ENCODE measurements at regions not wholly inside any gene's neighbourhood (a gene's known extent, or its start where the extent isn't known, plus 50 kb on each side); places are given as distances from the start of the nearest gene placed in this dataset.
A peak's percentile ranks its signal among the peaks of the same experiment; 100 is the strongest.

- no peaks in the 10 kb centered on the region for H3K9me3 ChIP-seq (replicated peaks; ENCODE audit: low read length)
- H3K4me3 ChIP-seq (ENCODE audit: low read length) = no peak overlapping the region
- H3K36me3 ChIP-seq (ENCODE audit: insufficient read depth, low read length) = no peaks in the 10 kb centered on the region
- no peaks in the 10 kb centered on the region for H3K27me3 ChIP-seq (ENCODE audit: control insufficient read depth, insufficient read depth, low read length)
- H3K4me1 ChIP-seq (ENCODE audit: control insufficient read depth, insufficient read depth, low read length) = peaks cover 37% of the 10 kb centered on the region
- H3K4me2 ChIP-seq (ENCODE audit: low read length) = no peak overlapping the region
- peak overlapping the region; percentile 24 for H3K9ac ChIP-seq (ENCODE audit: low read depth, low read length)
These were observed 219.9 kb upstream of the NREP start for GRCh38 chr5:111976705-111977435.

GRCh38 chr5:111975133-111975532, 218.1 kb upstream of the NREP start:
- H3K4me3 ChIP-seq (ENCODE audit: low read length) = no peak overlapping the region
- no peaks in the 10 kb centered on the region for H3K27me3 ChIP-seq (ENCODE audit: control insufficient read depth, insufficient read depth, low read length)
- no peaks in the 10 kb centered on the region for H3K9me3 ChIP-seq (replicated peaks; ENCODE audit: low read length)
- H3K4me2 ChIP-seq (ENCODE audit: low read length) = no peak overlapping the region
- H3K9ac ChIP-seq (ENCODE audit: low read depth, low read length) = no peak overlapping the region
- peaks cover 37% of the 10 kb centered on the region for H3K4me1 ChIP-seq (ENCODE audit: control insufficient read depth, insufficient read depth, low read length)
- H3K36me3 ChIP-seq (ENCODE audit: insufficient read depth, low read length) = no peaks in the 10 kb centered on the region

GRCh38 chr5:111973961-111974360, 217.0 kb upstream of the NREP start:
- H3K4me2 ChIP-seq (ENCODE audit: low read length) = no peak overlapping the region
- H3K4me3 ChIP-seq (ENCODE audit: low read length) = no peak overlapping the region
- H3K36me3 ChIP-seq (ENCODE audit: insufficient read depth, low read length) = no peaks in the 10 kb centered on the region
- H3K9ac ChIP-seq (ENCODE audit: low read depth, low read length) = no peak overlapping the region
- no peaks in the 10 kb centered on the region for H3K27me3 ChIP-seq (ENCODE audit: control insufficient read depth, insufficient read depth, low read length)
- no peaks in the 10 kb centered on the region for H3K9me3 ChIP-seq (replicated peaks; ENCODE audit: low read length)
- peaks cover 37% of the 10 kb centered on the region for H3K4me1 ChIP-seq (ENCODE audit: control insufficient read depth, insufficient read depth, low read length)

- Histone ChIP-seq H3K9ac (ENCODE audit: low read depth, low read length) (no peak overlapping the region), H3K4me1 (ENCODE audit: control insufficient read depth, insufficient read depth, low read length) (peaks cover 43% of the 10 kb centered on the region), H3K4me2 (ENCODE audit: low read length) (no peak overlapping the region), H3K4me3 (ENCODE audit: low read length) (no peak overlapping the region), H3K9me3 (replicated peaks; ENCODE audit: low read length) (no peaks in the 10 kb centered on the region), H3K27me3 (ENCODE audit: control insufficient read depth, insufficient read depth, low read length) (no peaks in the 10 kb centered on the region), H3K36me3 (ENCODE audit: insufficient read depth, low read length) (no peaks in the 10 kb centered on the region)
These were observed 215.6 kb upstream of the NREP start for GRCh38 chr5:111972548-111972947.

- no peak overlapping the region for H3K4me3 ChIP-seq (ENCODE audit: low read length)
- no peak overlapping the region for H3K9ac ChIP-seq (ENCODE audit: low read depth, low read length)
- H3K4me1 ChIP-seq (ENCODE audit: control insufficient read depth, insufficient read depth, low read length) = peaks cover 39% of the 10 kb centered on the region
- no peaks in the 10 kb centered on the region for H3K9me3 ChIP-seq (replicated peaks; ENCODE audit: low read length)
- H3K36me3 ChIP-seq (ENCODE audit: insufficient read depth, low read length) = no peaks in the 10 kb centered on the region
- no peaks in the 10 kb centered on the region for H3K27me3 ChIP-seq (ENCODE audit: control insufficient read depth, insufficient read depth, low read length)
- no peak overlapping the region for H3K4me2 ChIP-seq (ENCODE audit: low read length)
These were observed 215.1 kb upstream of the NREP start for GRCh38 chr5:111972080-111972479.

- Histone ChIP-seq H3K9me3 (replicated peaks; ENCODE audit: low read length) (no peaks in the 10 kb centered on the region), H3K4me3 (ENCODE audit: low read length) (no peak overlapping the region), H3K9ac (ENCODE audit: low read depth, low read length) (no peak overlapping the region), H3K36me3 (ENCODE audit: insufficient read depth, low read length) (no peaks in the 10 kb centered on the region), H3K4me2 (ENCODE audit: low read length) (no peak overlapping the region), H3K4me1 (ENCODE audit: control insufficient read depth, insufficient read depth, low read length) (peaks cover 8% of the 10 kb centered on the region), H3K27me3 (ENCODE audit: control insufficient read depth, insufficient read depth, low read length) (no peaks in the 10 kb centered on the region)
These were observed 211.5 kb upstream of the NREP start for GRCh38 chr5:111968459-111968858.

- Histone ChIP-seq H3K9ac (ENCODE audit: low read depth, low read length) (no peak overlapping the region), H3K4me2 (ENCODE audit: low read length) (no peak overlapping the region), H3K27me3 (ENCODE audit: control insufficient read depth, insufficient read depth, low read length) (no peaks in the 10 kb centered on the region), H3K36me3 (ENCODE audit: insufficient read depth, low read length) (no peaks in the 10 kb centered on the region), H3K4me3 (ENCODE audit: low read length) (no peak overlapping the region), H3K4me1 (ENCODE audit: control insufficient read depth, insufficient read depth, low read length) (peaks cover 6% of the 10 kb centered on the region), H3K9me3 (replicated peaks; ENCODE audit: low read length) (no peaks in the 10 kb centered on the region)
These were observed 210.5 kb upstream of the NREP start for GRCh38 chr5:111967463-111967862.

GRCh38 chr5:111966290-111966689, 209.3 kb upstream of the NREP start:
- Histone ChIP-seq H3K9ac (ENCODE audit: low read depth, low read length) (no peak overlapping the region), H3K4me2 (ENCODE audit: low read length) (no peak overlapping the region), H3K4me1 (ENCODE audit: control insufficient read depth, insufficient read depth, low read length) (peaks cover 14% of the 10 kb centered on the region), H3K27me3 (ENCODE audit: control insufficient read depth, insufficient read depth, low read length) (no peaks in the 10 kb centered on the region), H3K36me3 (ENCODE audit: insufficient read depth, low read length) (no peaks in the 10 kb centered on the region), H3K9me3 (replicated peaks; ENCODE audit: low read length) (no peaks in the 10 kb centered on the region), H3K4me3 (ENCODE audit: low read length) (no peak overlapping the region)

- H3K36me3 ChIP-seq (ENCODE audit: insufficient read depth, low read length) = no peaks in the 10 kb centered on the region
- H3K4me2 ChIP-seq (ENCODE audit: low read length) = no peak overlapping the region
- no peaks in the 10 kb centered on the region for H3K9me3 ChIP-seq (replicated peaks; ENCODE audit: low read length)
- no peak overlapping the region for H3K4me3 ChIP-seq (ENCODE audit: low read length)
- no peaks in the 10 kb centered on the region for H3K27me3 ChIP-seq (ENCODE audit: control insufficient read depth, insufficient read depth, low read length)
- no peak overlapping the region for H3K9ac ChIP-seq (ENCODE audit: low read depth, low read length)
- H3K4me1 ChIP-seq (ENCODE audit: control insufficient read depth, insufficient read depth, low read length) = peaks cover 39% of the 10 kb centered on the region
These were observed 206.6 kb upstream of the NREP start for GRCh38 chr5:111963555-111963954.

- Histone ChIP-seq H3K4me2 (ENCODE audit: low read length) (no peak overlapping the region), H3K9ac (ENCODE audit: low read depth, low read length) (no peak overlapping the region), H3K36me3 (ENCODE audit: insufficient read depth, low read length) (no peaks in the 10 kb centered on the region), H3K27me3 (ENCODE audit: control insufficient read depth, insufficient read depth, low read length) (no peaks in the 10 kb centered on the region), H3K4me3 (ENCODE audit: low read length) (no peak overlapping the region), H3K4me1 (ENCODE audit: control insufficient read depth, insufficient read depth, low read length) (peaks cover 39% of the 10 kb centered on the region), H3K9me3 (replicated peaks; ENCODE audit: low read length) (no peaks in the 10 kb centered on the region)
These were observed 205.9 kb upstream of the NREP start for GRCh38 chr5:111962906-111963305.

GRCh38 chr5:111961862-111962261, 204.9 kb upstream of the NREP start:
- H3K4me1 ChIP-seq (ENCODE audit: control insufficient read depth, insufficient read depth, low read length) = peaks cover 39% of the 10 kb centered on the region
- no peak overlapping the region for H3K4me2 ChIP-seq (ENCODE audit: low read length)
- H3K9me3 ChIP-seq (replicated peaks; ENCODE audit: low read length) = no peaks in the 10 kb centered on the region
- H3K9ac ChIP-seq (ENCODE audit: low read depth, low read length) = peak overlapping the region; percentile 66
- no peaks in the 10 kb centered on the region for H3K27me3 ChIP-seq (ENCODE audit: control insufficient read depth, insufficient read depth, low read length)
- H3K4me3 ChIP-seq (ENCODE audit: low read length) = no peak overlapping the region
- no peaks in the 10 kb centered on the region for H3K36me3 ChIP-seq (ENCODE audit: insufficient read depth, low read length)

GRCh38 chr5:111960476-111961215, 203.7 kb upstream of the NREP start:
- H3K9ac ChIP-seq (ENCODE audit: low read depth, low read length) = peak overlapping the region; percentile 66
- peak overlapping the region; percentile 49 for H3K4me2 ChIP-seq (ENCODE audit: low read length)
- no peak overlapping the region for H3K4me3 ChIP-seq (ENCODE audit: low read length)
- no peaks in the 10 kb centered on the region for H3K9me3 ChIP-seq (replicated peaks; ENCODE audit: low read length)
- no peaks in the 10 kb centered on the region for H3K36me3 ChIP-seq (ENCODE audit: insufficient read depth, low read length)
- no peaks in the 10 kb centered on the region for H3K27me3 ChIP-seq (ENCODE audit: control insufficient read depth, insufficient read depth, low read length)
- H3K4me1 ChIP-seq (ENCODE audit: control insufficient read depth, insufficient read depth, low read length) = peaks cover 44% of the 10 kb centered on the region

Data from skeletal muscle satellite cell (primary cell).